HEK293 (cell line): ENCODE measurements at regions not wholly inside any gene's neighbourhood (a gene's known extent, or its start where the extent isn't known, plus 50 kb on each side); places are given as distances from the start of the nearest gene placed in this dataset.

Experiments used
- CTCF ChIA-PET: fragments of 350-600 bp; formaldehyde crosslinking; extraction: SDS; loops from one replicate; lab custom pipeline; 2021; ENCODE audit warnings: antibody characterized with exemption; lab: Yijun Ruan, JAX
- POLR2A ChIA-PET: fragments of 300-600 bp; formaldehyde crosslinking; extraction: SDS; loops from one replicate; lab custom pipeline; 2020; ENCODE audit warnings: antibody characterized with exemption, inconsistent platforms; lab: Yijun Ruan, JAX
- H3K27ac ChIP-seq: fragments of 200-500 bp; sonication (Bioruptor generic); 2 replicates; pipeline ENCODE4 v1.5.1; 2014; ENCODE audit warnings: low read depth, low read length, control low read depth, inconsistent platforms; ENCODE audit errors: extremely low read depth
- H3K36me3 ChIP-seq, 2 experiments: fragments of 200-500 bp in 1 of 2; sonication (Bioruptor generic) in 1 of 2; 1 replicate in 1 of 2; 2 replicates in 1 of 2; pipeline ENCODE4 v1.5.1; 2014 to 2017; ENCODE audit warnings: inconsistent platforms in 2 of 2, low read length in 2 of 2; ENCODE audit not compliant: control insufficient read depth in 2 of 2, insufficient read depth in 1 of 2
- H3K4me1 ChIP-seq: fragments of 200-500 bp; sonication (Bioruptor generic); 2 replicates; pipeline ENCODE4 v1.5.1; 2014; ENCODE audit warnings: mild to moderate bottlenecking, low read length, inconsistent platforms; ENCODE audit not compliant: control insufficient read depth, insufficient read depth
- H3K4me3 ChIP-seq: 2 replicates; pipeline ENCODE4 v1.5.1; 2011; ENCODE audit warnings: low read depth, mild to moderate bottlenecking, control low read depth, low read length, moderate library complexity
- H3K9me3 ChIP-seq: fragments of 200-500 bp; sonication (Bioruptor generic); 2 replicates; pipeline ENCODE4 v1.5.1; 2014; ENCODE audit warnings: low read depth, low read length, inconsistent platforms; ENCODE audit not compliant: control insufficient read depth, insufficient read depth
- KLF1 ChIP-seq: fragments of 450-650 bp; formaldehyde crosslinking; IDR thresholded peaks from 2 replicates; pipeline ENCODE4 v1.5.1; 2016; ENCODE audit warnings: missing biosample characterization, missing genetic modification characterization
- KLF10 ChIP-seq: fragments of 450-650 bp; IDR thresholded peaks from 2 replicates; pipeline ENCODE4 v1.5.1; 2018; ENCODE audit warnings: missing biosample characterization, mild to moderate bottlenecking, missing genetic modification characterization
- KLF7 ChIP-seq: fragments of 450-650 bp; formaldehyde crosslinking; IDR thresholded peaks from 2 replicates; pipeline ENCODE4 v1.5.1; 2016; ENCODE audit warnings: missing biosample characterization, missing genetic modification characterization, borderline replicate concordance
- KLF8 ChIP-seq: fragments of 450-650 bp; formaldehyde crosslinking; IDR thresholded peaks from 2 replicates; pipeline ENCODE4 v1.5.1; 2016; ENCODE audit warnings: missing biosample characterization, missing genetic modification characterization
- PBX3 ChIP-seq: sonication (generic); formaldehyde crosslinking; IDR thresholded peaks from 2 replicates; pipeline ENCODE4 v1.8.1; 2022; ENCODE audit warnings: mild to moderate bottlenecking, moderate library complexity, missing genetic modification reagents
- PRDM4 ChIP-seq: fragments of 450-650 bp; formaldehyde crosslinking; IDR thresholded peaks from 2 replicates; pipeline ENCODE4 v1.5.1; 2017; ENCODE audit warnings: missing biosample characterization, missing genetic modification characterization
- REPIN1 ChIP-seq: fragments of 450-650 bp; formaldehyde crosslinking; IDR thresholded peaks from 2 replicates; pipeline ENCODE4 v1.5.1; 2017; ENCODE audit warnings: missing biosample characterization, missing genetic modification characterization, low read depth
- SALL2 ChIP-seq: fragments of 450-650 bp; formaldehyde crosslinking; IDR thresholded peaks from 2 replicates; pipeline ENCODE4 v1.5.0; 2017; ENCODE audit warnings: missing biosample characterization, mild to moderate bottlenecking, missing genetic modification characterization, borderline replicate concordance
- SETDB1 ChIP-seq: IDR thresholded peaks from one replicate; pipeline ENCODE4 v1.6.1; 2017; ENCODE audit warnings: mild to moderate bottlenecking, low read length, moderate library complexity, mixed read lengths; ENCODE audit not compliant: insufficient read length
- SP2 ChIP-seq: fragments of 450-650 bp; formaldehyde crosslinking; IDR thresholded peaks from 2 replicates; pipeline ENCODE4 v1.5.1; 2016; ENCODE audit warnings: missing biosample characterization, missing genetic modification characterization
- TCF7L2 ChIP-seq: IDR thresholded peaks from 2 replicates; pipeline ENCODE4 v1.6.1; 2011; ENCODE audit warnings: low read depth, mild to moderate bottlenecking, inconsistent platforms, low read length, moderate library complexity, borderline replicate concordance
- ZFP69B ChIP-seq: fragments of 450-650 bp; formaldehyde crosslinking; IDR thresholded peaks from 2 replicates; pipeline ENCODE4 v1.5.1; 2016; ENCODE audit warnings: missing biosample characterization, missing genetic modification characterization
- ZNF112 ChIP-seq: fragments of 450-650 bp; formaldehyde crosslinking; IDR thresholded peaks from 2 replicates; pipeline ENCODE4 v1.5.0; 2017; ENCODE audit warnings: missing biosample characterization, missing genetic modification characterization
- ZNF184 ChIP-seq: fragments of 450-650 bp; IDR thresholded peaks from 2 replicates; pipeline ENCODE4 v1.5.1; 2018; ENCODE audit warnings: missing biosample characterization, mild to moderate bottlenecking, missing genetic modification characterization
- ZNF24 ChIP-seq: fragments of 450-650 bp; formaldehyde crosslinking; IDR thresholded peaks from 2 replicates; pipeline ENCODE4 v1.5.1; 2016; ENCODE audit warnings: missing biosample characterization, missing genetic modification characterization
- ZNF37A ChIP-seq: fragments of 450-650 bp; IDR thresholded peaks from 2 replicates; pipeline ENCODE4 v1.5.1; 2018; ENCODE audit warnings: missing biosample characterization, missing genetic modification characterization
- ZNF426 ChIP-seq: fragments of 450-650 bp; formaldehyde crosslinking; IDR thresholded peaks from 2 replicates; pipeline ENCODE4 v1.5.1; 2017; ENCODE audit warnings: missing biosample characterization, missing genetic modification characterization, mild to moderate bottlenecking, inconsistent platforms, moderate library complexity
- ZNF48 ChIP-seq: fragments of 450-650 bp; formaldehyde crosslinking; IDR thresholded peaks from 2 replicates; pipeline ENCODE4 v1.5.1; 2016; ENCODE audit warnings: missing biosample characterization, missing genetic modification characterization
- ZNF514 ChIP-seq: fragments of 450-650 bp; formaldehyde crosslinking; IDR thresholded peaks from 2 replicates; pipeline ENCODE4 v1.5.1; 2016; ENCODE audit warnings: missing biosample characterization, missing genetic modification characterization
- ZNF560 ChIP-seq: fragments of 450-650 bp; formaldehyde crosslinking; IDR thresholded peaks from 2 replicates; pipeline ENCODE4 v1.5.1; 2017; ENCODE audit warnings: missing biosample characterization, missing genetic modification characterization, borderline replicate concordance
- ZNF596 ChIP-seq: fragments of 450-650 bp; IDR thresholded peaks from 2 replicates; pipeline ENCODE4 v1.5.0; 2018; ENCODE audit warnings: missing biosample characterization, mild to moderate bottlenecking, missing genetic modification characterization, moderate library complexity
- ZNF610 ChIP-seq: fragments of 450-650 bp; formaldehyde crosslinking; IDR thresholded peaks from 2 replicates; pipeline ENCODE4 v1.5.1; 2016; ENCODE audit warnings: missing biosample characterization, missing genetic modification characterization, borderline replicate concordance
- ZNF658 ChIP-seq: fragments of 450-650 bp; formaldehyde crosslinking; IDR thresholded peaks from 2 replicates; pipeline ENCODE4; 2016; ENCODE audit warnings: missing biosample characterization, missing genetic modification characterization
- ZNF776 ChIP-seq: fragments of 450-650 bp; formaldehyde crosslinking; IDR thresholded peaks from 2 replicates; pipeline ENCODE4 v1.5.0; 2017; ENCODE audit warnings: missing biosample characterization, missing genetic modification characterization, borderline replicate concordance
- ZNF791 ChIP-seq: fragments of 450-650 bp; formaldehyde crosslinking; IDR thresholded peaks from 2 replicates; pipeline ENCODE4 v1.5.1; 2016; ENCODE audit warnings: missing biosample characterization, missing genetic modification characterization
- ZNF792 ChIP-seq: fragments of 450-650 bp; formaldehyde crosslinking; IDR thresholded peaks from 2 replicates; pipeline ENCODE4 v1.5.1; 2016; ENCODE audit warnings: missing biosample characterization, missing genetic modification characterization
- ZNF837 ChIP-seq: fragments of 450-650 bp; formaldehyde crosslinking; IDR thresholded peaks from 2 replicates; pipeline ENCODE4 v1.5.1; 2016; ENCODE audit warnings: missing biosample characterization, missing genetic modification characterization
- ZNF843 ChIP-seq: fragments of 450-650 bp; formaldehyde crosslinking; IDR thresholded peaks from 2 replicates; pipeline ENCODE4 v1.5.1; 2016; ENCODE audit warnings: missing biosample characterization, missing genetic modification characterization
- ZXDB ChIP-seq: fragments of 450-650 bp; formaldehyde crosslinking; IDR thresholded peaks from 2 replicates; pipeline ENCODE4 v1.5.1; 2016; ENCODE audit warnings: missing biosample characterization, missing genetic modification characterization
- TF ChIP-seq, protein P1 (sequence below): fragments of 450-650 bp; formaldehyde crosslinking; IDR thresholded peaks from 2 replicates; pipeline ENCODE4 v1.5.1; 2016; ENCODE audit warnings: missing biosample characterization, missing genetic modification characterization

DNA sequence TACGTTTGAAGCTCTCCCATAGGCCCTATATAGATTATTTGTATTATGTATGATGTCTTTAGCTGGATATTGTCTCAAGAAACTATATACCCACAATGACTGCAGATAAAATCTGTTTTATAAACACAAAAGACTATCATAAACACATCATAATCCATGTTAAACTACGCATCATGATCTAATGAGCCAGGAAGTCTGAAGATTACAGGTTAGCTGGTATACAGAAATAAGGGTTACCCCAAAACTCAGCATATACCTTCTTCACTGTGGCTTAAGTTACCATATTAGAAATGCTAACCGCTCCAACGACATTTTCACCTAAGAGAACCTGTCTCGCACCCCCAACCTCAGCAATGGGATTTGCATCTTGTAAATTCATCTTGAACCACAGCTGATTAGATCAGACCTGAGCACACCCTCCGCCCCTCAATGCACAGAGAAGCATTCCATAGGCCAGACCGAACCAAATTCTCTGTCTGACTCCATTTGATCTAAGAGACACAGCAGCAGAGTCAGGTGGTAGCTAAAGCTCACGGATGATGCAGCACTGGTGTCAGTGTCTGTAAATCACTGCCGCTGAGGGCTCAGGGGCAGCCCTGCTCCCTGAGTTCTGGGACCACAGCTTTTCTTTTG lies 124.9 kb downstream of the NPY start:
- Histone ChIP-seq H3K9me3 (no peaks in the 10 kb centered on the region), H3K36me3 (no peaks in the 10 kb centered on the region), H3K4me1 (no peaks in the 10 kb centered on the region), H3K27ac (no peak overlapping the region), H3K4me3 (no peak overlapping the region)
- POLR2A ChIA-PET: no interaction called here
- TF ChIP-seq PBX3 (CRISPR knock-in tag) (no peak), ZNF596 (tag by site-specific recombination) (no peak), ZNF791 (tag by site-specific recombination) (no peak), ZNF560 (tag by site-specific recombination) (no peak), KLF7 (tag by site-specific recombination) (no peak), ZNF837 (tag by site-specific recombination) (no peak), ZNF776 (no peak), ZNF610 (tag by site-specific recombination) (no peak), ZNF514 (tag by site-specific recombination) (no peak), SALL2 (tag by site-specific recombination) (no peak), ZNF658 (tag by site-specific recombination) (no peak), TCF7L2 (no peak), SP2 (tag by site-specific recombination) (no peak), ZNF24 (no peak), ZNF48 (tag by site-specific recombination) (no peak), ZXDB (tag by site-specific recombination) (no peak), ZNF112 (tag by site-specific recombination) (no peak)
- TF ChIP-seq, protein P1, sequence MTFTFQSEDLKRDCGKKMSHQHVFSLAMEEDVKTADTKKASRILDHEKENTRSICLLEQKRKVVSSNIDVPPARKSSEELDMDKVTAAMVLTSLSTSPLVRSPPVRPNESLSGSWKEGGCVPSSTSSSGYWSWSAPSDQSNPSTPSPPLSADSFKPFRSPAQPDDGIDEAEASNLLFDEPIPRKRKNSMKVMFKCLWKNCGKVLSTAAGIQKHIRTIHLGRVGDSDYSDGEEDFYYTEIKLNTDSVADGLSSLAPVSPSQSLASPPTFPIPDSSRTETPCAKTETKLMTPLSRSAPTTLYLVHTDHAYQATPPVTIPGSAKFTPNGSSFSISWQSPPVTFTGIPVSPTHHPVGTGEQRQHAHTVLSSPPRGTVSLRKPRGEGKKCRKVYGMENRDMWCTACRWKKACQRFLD (tag by site-specific recombination): no peak
- CTCF ChIA-PET: interaction anchor here (0.5 kb wide), 1 partner anchor 164 kb away, joined by 3 read pairs; the partner anchor contains the start of gene PALS2

- H3K4me3 ChIP-seq: no peak overlapping the region
- H3K36me3 ChIP-seq: no peaks in the 10 kb centered on the region
- H3K4me1 ChIP-seq: no peaks in the 10 kb centered on the region
- no peaks in the 10 kb centered on the region for H3K9me3 ChIP-seq
- H3K27ac ChIP-seq: no peak overlapping the region
- no peak for TF ChIP-seq ZNF184
- no peak for TF ChIP-seq KLF7 (tag by site-specific recombination)
- TF ChIP-seq KLF8: no peak
- TF ChIP-seq SETDB1: no peak
- no peak for TF ChIP-seq KLF1
- no peak for TF ChIP-seq ZNF792 (tag by site-specific recombination)
- no peak for TF ChIP-seq REPIN1 (tag by site-specific recombination)
- no peak for TF ChIP-seq ZNF37A (tag by site-specific recombination)
- TF ChIP-seq PRDM4: no peak
- no peak for TF ChIP-seq ZFP69B (tag by site-specific recombination)
- no peak for TF ChIP-seq KLF10
- TF ChIP-seq TCF7L2: no peak
- no peak for TF ChIP-seq ZNF596 (tag by site-specific recombination)
- TF ChIP-seq ZNF426 (tag by site-specific recombination): no peak
- TF ChIP-seq ZNF843 (tag by site-specific recombination): no peak
- CTCF ChIA-PET: no interaction called here
- POLR2A ChIA-PET: no interaction called here
These were observed 125.5 kb downstream of the NPY start for GRCh38 chr7:24409431-24410024.
